ENCODE measurements at regions not wholly inside any gene's neighbourhood (a gene's known extent, or its start where the extent isn't known, plus 50 kb on each side); places are given as distances from the start of the nearest gene placed in this dataset.

- TF ChIP-seq CTCF (IDR thresholded peaks at IDR 0.05; ENCODE audit: control insufficient read depth, insufficient read depth, low read depth, low read length, missing control alignments), result no peak
- no peak for DNase-seq (ENCODE audit: low read depth)
- no peak overlapping the region for H3K4me3 ChIP-seq (ENCODE audit: control insufficient read depth, low read depth, low read length)
These were observed 62.7 kb upstream of the RPH3A start for GRCh38 chr12:112728864-112729263.

GRCh38 chr12:112734859-112735695 lies 56.5 kb upstream of the RPH3A start:
- DNase-seq (ENCODE audit: low read depth), result no peak
- H3K4me3 ChIP-seq (ENCODE audit: control insufficient read depth, low read depth, low read length), result no peak overlapping the region
- TF ChIP-seq CTCF (IDR thresholded peaks at IDR 0.05; ENCODE audit: control insufficient read depth, insufficient read depth, low read depth, low read length, missing control alignments), result no peak

GRCh38 chr12:112738531-112738930 lies 53.0 kb upstream of the RPH3A start:
- no peak for DNase-seq (ENCODE audit: low read depth)
- no peak overlapping the region for H3K4me3 ChIP-seq (ENCODE audit: control insufficient read depth, low read depth, low read length)
- TF ChIP-seq CTCF (IDR thresholded peaks at IDR 0.05; ENCODE audit: control insufficient read depth, insufficient read depth, low read depth, low read length, missing control alignments), result no peak

DNA sequence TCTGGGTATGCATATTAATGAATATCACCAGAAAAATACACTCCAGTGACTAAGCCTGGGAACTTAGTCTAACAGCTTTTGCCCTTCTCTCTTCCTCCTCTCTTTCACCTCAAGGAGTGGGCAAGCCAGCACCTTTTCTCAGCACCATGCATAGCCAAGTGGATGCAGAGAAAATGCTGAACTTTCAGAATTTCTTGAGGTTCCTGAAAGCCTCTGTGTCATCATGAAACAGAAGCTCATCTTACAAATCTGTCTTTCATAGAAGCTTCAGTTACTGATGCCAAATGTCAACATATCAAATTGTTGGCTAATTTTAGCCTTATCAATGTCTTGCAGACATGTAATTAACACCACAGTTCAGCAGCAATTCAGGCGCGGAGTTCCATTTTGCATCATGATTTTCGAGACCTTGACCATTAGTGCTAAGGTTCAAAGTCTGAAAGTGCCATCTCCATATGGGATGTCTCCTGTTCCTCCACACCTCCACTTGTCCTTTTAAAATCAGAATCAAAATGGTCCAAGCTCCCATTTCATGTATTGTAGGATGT lies 51.1 kb upstream of the RPH3A start:
- no peak overlapping the region for H3K4me3 ChIP-seq (ENCODE audit: control insufficient read depth, low read depth, low read length)
- TF ChIP-seq CTCF (IDR thresholded peaks at IDR 0.05; ENCODE audit: control insufficient read depth, insufficient read depth, low read depth, low read length, missing control alignments), result no peak
- no peak for DNase-seq (ENCODE audit: low read depth)

DNA sequence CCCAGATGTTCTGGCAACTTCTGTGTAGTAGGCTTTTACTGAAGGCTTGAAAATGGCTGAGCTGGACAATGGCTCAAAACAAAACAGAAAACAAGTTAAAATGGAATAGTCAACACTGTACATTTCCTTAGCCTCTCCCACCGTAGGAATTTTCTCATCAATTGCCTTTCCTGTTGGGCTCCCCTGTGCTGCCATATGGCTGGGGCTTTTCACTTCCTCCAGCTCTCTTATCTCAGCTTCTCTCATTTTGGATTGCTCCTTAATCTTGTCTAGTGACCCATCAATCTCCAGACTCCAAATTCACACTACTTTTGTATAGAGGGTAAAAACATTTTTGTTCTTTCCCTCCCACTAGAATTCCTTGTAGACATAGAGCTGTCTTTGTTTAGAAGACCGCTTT lies 50.4 kb upstream of the RPH3A start:
- TF ChIP-seq CTCF (IDR thresholded peaks at IDR 0.05; ENCODE audit: control insufficient read depth, insufficient read depth, low read depth, low read length, missing control alignments), result no peak
- no peak overlapping the region for H3K4me3 ChIP-seq (ENCODE audit: control insufficient read depth, low read depth, low read length)
- DNase-seq (ENCODE audit: low read depth), result no peak
